Ascending aorta (tissue), 2 donors: ENCODE measurements at regions not wholly inside any gene's neighbourhood (a gene's known extent, or its start where the extent isn't known, plus 50 kb on each side); places are given as distances from the start of the nearest gene placed in this dataset.

ENCODE experiments used
- DNase-seq, 2 donors: peaks; one replicate each; pipeline ENCODE4 v3.0.0-alpha.2; 2019; ENCODE audit warnings: low spot score in 2 of 2
- H3K27ac ChIP-seq, 2 donors: fragments of 200-600 bp; sonication (generic); one replicate each; pipeline ENCODE4 v1.5.1; 2016 to 2017; ENCODE audit warnings: mild to moderate bottlenecking in 1 of 2
- H3K27me3 ChIP-seq: fragments of 200-600 bp; sonication (generic); one replicate; pipeline ENCODE4 v1.5.1; 2017
- H3K36me3 ChIP-seq, 2 donors: fragments of 200-600 bp; sonication (generic); one replicate each; pipeline ENCODE4 v1.5.1; 2016
- H3K4me1 ChIP-seq, 2 donors: fragments of 200-600 bp; sonication (generic); one replicate each; pipeline ENCODE4 v1.5.1; 2016 to 2017; ENCODE audit warnings: mild to moderate bottlenecking in 1 of 2
- H3K4me3 ChIP-seq, 2 donors: fragments of 200-600 bp; sonication (generic); one replicate each; pipeline ENCODE4 v1.5.1; 2016 to 2017; ENCODE audit warnings: mild to moderate bottlenecking in 1 of 2
- H3K9me3 ChIP-seq, 2 donors: fragments of 200-600 bp; sonication (generic); one replicate each; pipeline ENCODE4 v1.5.1; 2016
- intact Hi-C: fragments of 100-400 bp; cut with DNase I; formaldehyde crosslinking; loops from one replicate; pipeline ENCODE4 v1.15.1; 2023
- TF ChIP-seq, protein P1 (sequence below), 3 experiments: fragments of 200-600 bp in 2 of 3; fragments of 450-650 bp in 1 of 3; sonication (generic) in 2 of 3; IDR thresholded peaks; one replicate each; pipeline ENCODE4 v1.5.1; 2016 to 2019; ENCODE audit warnings: antibody characterized with exemption in 3 of 3, mild to moderate bottlenecking in 1 of 3, moderate library complexity in 1 of 3

DNA sequence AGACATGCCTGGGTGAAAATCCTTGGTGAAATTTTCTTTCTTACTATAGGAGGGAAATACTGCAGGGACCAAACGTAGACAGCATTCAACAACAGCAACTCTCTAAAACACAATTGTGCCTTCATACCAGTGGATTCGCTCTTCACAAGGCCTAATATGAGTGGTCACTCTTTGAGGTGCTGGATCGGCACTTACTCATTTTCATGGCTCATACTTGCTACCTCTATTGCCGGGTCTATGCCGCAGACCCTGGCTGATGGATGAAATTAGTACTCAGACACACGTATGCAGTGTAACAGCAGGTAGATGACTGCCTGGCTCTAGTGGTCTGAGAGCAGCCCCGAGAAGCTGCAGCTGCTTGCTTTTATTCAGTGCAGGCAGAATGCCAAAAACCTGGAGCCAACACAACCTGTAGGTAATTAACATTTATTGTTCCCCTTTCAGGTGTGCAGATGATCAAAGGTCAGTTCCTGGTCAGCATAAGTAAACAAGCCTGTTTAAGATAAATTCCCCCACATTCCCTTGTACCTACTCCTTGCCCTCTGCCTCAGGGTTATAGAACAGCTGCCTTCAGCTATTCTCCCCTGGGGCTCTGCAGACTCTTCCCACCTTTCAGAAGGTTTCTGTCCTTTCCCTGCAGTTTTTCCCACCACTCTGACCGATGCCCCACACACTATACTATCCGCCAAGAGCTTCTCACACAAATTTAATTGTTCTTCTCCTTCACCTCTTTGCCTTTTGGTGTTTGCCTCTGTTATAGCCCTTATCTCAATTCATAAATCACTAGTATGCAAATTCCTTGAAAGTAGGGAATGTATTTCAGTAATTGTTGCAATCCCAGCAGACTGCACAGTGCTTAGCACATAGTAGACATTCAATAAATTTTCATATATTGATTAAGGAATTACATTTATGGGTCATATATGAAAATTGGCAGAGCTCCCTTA lies 210.0 kb downstream of the SPANXN3 start:
- intact Hi-C loops, result no loop called here
- no peaks in the 10 kb centered on the region for H3K9me3 ChIP-seq
- no peaks in the 10 kb centered on the region for H3K27me3 ChIP-seq
- no peak for DNase-seq
- H3K4me3 ChIP-seq, result no peak overlapping the region
- H3K27ac ChIP-seq, result no peak overlapping the region
- H3K4me1 ChIP-seq, result no peaks in the 10 kb centered on the region
- no peaks in the 10 kb centered on the region for H3K36me3 ChIP-seq
- TF ChIP-seq, protein P1, sequence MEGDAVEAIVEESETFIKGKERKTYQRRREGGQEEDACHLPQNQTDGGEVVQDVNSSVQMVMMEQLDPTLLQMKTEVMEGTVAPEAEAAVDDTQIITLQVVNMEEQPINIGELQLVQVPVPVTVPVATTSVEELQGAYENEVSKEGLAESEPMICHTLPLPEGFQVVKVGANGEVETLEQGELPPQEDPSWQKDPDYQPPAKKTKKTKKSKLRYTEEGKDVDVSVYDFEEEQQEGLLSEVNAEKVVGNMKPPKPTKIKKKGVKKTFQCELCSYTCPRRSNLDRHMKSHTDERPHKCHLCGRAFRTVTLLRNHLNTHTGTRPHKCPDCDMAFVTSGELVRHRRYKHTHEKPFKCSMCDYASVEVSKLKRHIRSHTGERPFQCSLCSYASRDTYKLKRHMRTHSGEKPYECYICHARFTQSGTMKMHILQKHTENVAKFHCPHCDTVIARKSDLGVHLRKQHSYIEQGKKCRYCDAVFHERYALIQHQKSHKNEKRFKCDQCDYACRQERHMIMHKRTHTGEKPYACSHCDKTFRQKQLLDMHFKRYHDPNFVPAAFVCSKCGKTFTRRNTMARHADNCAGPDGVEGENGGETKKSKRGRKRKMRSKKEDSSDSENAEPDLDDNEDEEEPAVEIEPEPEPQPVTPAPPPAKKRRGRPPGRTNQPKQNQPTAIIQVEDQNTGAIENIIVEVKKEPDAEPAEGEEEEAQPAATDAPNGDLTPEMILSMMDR (IDR thresholded peaks at IDR 0.05), result no peak

DNA sequence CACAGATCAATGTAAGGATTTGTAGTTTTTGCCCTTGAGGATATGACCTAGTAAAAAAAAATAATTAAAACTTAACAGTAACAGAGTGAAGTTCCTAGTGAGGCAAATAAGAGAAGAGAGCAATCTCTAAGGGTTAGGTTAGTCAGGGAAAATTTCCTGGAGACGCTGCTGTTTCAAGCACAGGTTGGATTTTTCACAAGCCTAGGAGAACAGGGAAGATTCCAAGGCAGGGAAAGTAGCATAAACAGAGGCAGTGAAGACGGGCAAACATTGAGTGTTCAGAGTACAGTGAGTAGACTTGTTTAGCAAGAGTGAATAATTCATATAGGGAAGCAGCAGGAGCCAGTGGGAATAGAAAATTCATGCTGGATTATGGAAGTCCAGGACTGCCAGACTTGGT lies 212.8 kb downstream of the SPANXN3 start:
- H3K4me3 ChIP-seq, result no peak overlapping the region
- no peaks in the 10 kb centered on the region for H3K36me3 ChIP-seq
- TF ChIP-seq, protein P1 (IDR thresholded peaks at IDR 0.05), result no peak
- intact Hi-C loops, result no loop called here
- no peaks in the 10 kb centered on the region for H3K27me3 ChIP-seq
- DNase-seq, result no peak
- H3K27ac ChIP-seq, result no peak overlapping the region
- no peaks in the 10 kb centered on the region for H3K4me1 ChIP-seq
- H3K9me3 ChIP-seq, result no peaks in the 10 kb centered on the region

DNA sequence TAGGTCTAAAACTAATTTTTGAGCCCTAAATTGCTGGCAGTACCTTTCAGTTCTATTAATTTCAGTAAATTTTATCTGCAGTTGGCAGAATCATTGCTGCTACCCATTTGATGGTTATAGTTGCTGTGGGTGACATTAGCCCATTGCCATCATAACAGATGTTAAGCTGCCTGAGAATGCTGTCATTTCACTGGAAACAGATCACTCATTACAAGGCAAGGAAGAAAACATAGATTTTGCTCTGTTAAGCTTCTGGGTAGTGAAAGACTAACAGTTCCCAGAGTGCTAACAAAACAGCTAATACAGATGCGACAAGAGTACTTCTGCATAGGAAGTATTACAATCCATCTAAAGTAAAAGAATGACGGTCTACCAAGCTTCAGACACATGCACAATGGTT lies 213.2 kb downstream of the SPANXN3 start:
- no peak overlapping the region for H3K27ac ChIP-seq
- TF ChIP-seq, protein P1 (IDR thresholded peaks at IDR 0.05), result no peak
- DNase-seq, result no peak
- intact Hi-C loops, result no loop called here
- H3K27me3 ChIP-seq, result no peaks in the 10 kb centered on the region
- H3K4me1 ChIP-seq, result no peaks in the 10 kb centered on the region
- H3K4me3 ChIP-seq, result no peak overlapping the region
- no peaks in the 10 kb centered on the region for H3K36me3 ChIP-seq
- no peaks in the 10 kb centered on the region for H3K9me3 ChIP-seq

GRCh38 chrX:143298663-143299241 lies 218.5 kb downstream of the SPANXN3 start:
- no peak overlapping the region for H3K4me3 ChIP-seq
- no peaks in the 10 kb centered on the region for H3K36me3 ChIP-seq
- H3K4me1 ChIP-seq, result peaks cover 0 to 2% of the 10 kb centered on the region in 2 donors
- TF ChIP-seq, protein P1 (IDR thresholded peaks at IDR 0.05), result no peak
- no peaks in the 10 kb centered on the region for H3K9me3 ChIP-seq
- intact Hi-C loops, result no loop called here
- no peak overlapping the region for H3K27ac ChIP-seq
- no peaks in the 10 kb centered on the region for H3K27me3 ChIP-seq
- no peak for DNase-seq

DNA sequence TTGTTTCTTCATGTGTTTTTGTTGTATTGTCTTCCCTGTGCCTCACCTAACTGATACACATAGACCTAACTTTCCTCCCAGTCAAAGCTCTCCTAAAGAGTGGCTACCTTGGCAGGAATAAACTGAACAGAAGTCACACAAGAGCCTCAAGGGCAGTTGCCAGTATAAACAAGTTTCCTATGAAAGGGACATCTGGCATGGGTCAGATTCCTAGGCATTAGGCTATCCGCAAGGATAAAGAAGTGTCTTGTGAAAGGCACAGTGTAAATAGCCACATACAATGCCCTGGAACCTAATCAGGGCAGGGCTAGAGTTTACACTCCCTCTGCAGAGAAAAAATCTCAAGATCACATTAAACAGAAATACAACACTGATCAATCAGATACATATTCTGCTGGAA lies 220.8 kb downstream of the SPANXN3 start:
- no peaks in the 10 kb centered on the region for H3K9me3 ChIP-seq
- no peak for DNase-seq
- H3K36me3 ChIP-seq, result no peaks in the 10 kb centered on the region
- H3K4me3 ChIP-seq, result no peak overlapping the region
- intact Hi-C loops, result no loop called here
- no peaks in the 10 kb centered on the region for H3K27me3 ChIP-seq
- TF ChIP-seq, protein P1 (IDR thresholded peaks at IDR 0.05), result no peak
- peaks cover 0 to 2% of the 10 kb centered on the region in 2 donors for H3K4me1 ChIP-seq
- no peak overlapping the region for H3K27ac ChIP-seq
